GM12878 (cell line): ENCODE measurements at regions not wholly inside any gene's neighbourhood (a gene's known extent, or its start where the extent isn't known, plus 50 kb on each side); places are given as distances from the start of the nearest gene placed in this dataset.

Experiments used
- ATAC-seq: fragments of 200-7000 bp; cut with Tn5 transposase; 3 replicates; pipeline ENCODE4 v1.9.1; 2020; ENCODE audit warnings: mild to moderate bottlenecking, moderate library complexity
- BruUV-seq: library from RNA; stranded (reverse); fragments of 400-500 nt; replicated peaks from 2 replicates; lab custom pipeline; 2021; lab: Mats Ljungman, UMichigan
- CTCF ChIA-PET: fragments of 300-600 bp; sonication (Branson Sonifier 250); formaldehyde crosslinking; extraction: SDS; loops from one replicate; lab custom pipeline; 2021; ENCODE audit warnings: inconsistent platforms; lab: Yijun Ruan, JAX
- POLR2A ChIA-PET: fragments of 350-600 bp; formaldehyde crosslinking; extraction: SDS; loops from one replicate; lab custom pipeline; 2021; ENCODE audit warnings: inconsistent platforms; lab: Charles Lee
- RAD21 ChIA-PET: fragments of 300-600 bp; sonication (Branson Sonifier 250); formaldehyde crosslinking; loops from one replicate; lab custom pipeline; 2023; ENCODE audit warnings: antibody characterized with exemption; ENCODE audit not compliant: unreplicated experiment; lab: Charles Lee
- SMC1A ChIA-PET: fragments of 300-600 bp; sonication (Branson Sonifier 250); formaldehyde crosslinking; loops from one replicate; lab custom pipeline; 2023; ENCODE audit not compliant: unreplicated experiment, uncharacterized antibody; lab: Charles Lee
- DNase-seq: peaks from one replicate; pipeline ENCODE4 v3.0.0-alpha.2; 2011; ENCODE audit warnings: low read depth, low spot score
- FAIRE-seq: peaks from 3 replicates; lab custom pipeline; 2011; peaks lifted over from hg19 to GRCh38; lab: Jason Lieb, UNC
- H2AFZ ChIP-seq: 2 replicates; pipeline ENCODE4 v1.6.0; 2011; ENCODE audit warnings: low read depth, low read length, control low read depth; ENCODE audit not compliant: control insufficient read depth
- H3K27ac ChIP-seq: 2 replicates; pipeline ENCODE4 v1.5.1; 2011; ENCODE audit warnings: control low read depth; ENCODE audit not compliant: control insufficient read depth, insufficient read depth
- H3K27me3 ChIP-seq, 2 experiments: replicated peaks in 1 of 2; 2 replicates each; pipeline versions ENCODE4 v1.6.0 to v1.6.1; 2011; ENCODE audit warnings: low read length in 1 of 2; ENCODE audit not compliant: control insufficient read depth in 2 of 2, insufficient read depth in 2 of 2
- H3K36me3 ChIP-seq, 2 experiments: 2 replicates each; pipeline ENCODE4 v1.5.1; 2011; ENCODE audit warnings: low read length in 1 of 2; ENCODE audit not compliant: control insufficient read depth in 2 of 2, insufficient read depth in 2 of 2
- H3K4me1 ChIP-seq: 2 replicates; pipeline ENCODE4 v1.6.1; 2011; ENCODE audit warnings: mild to moderate bottlenecking, low read length, moderate library complexity, mixed read lengths; ENCODE audit not compliant: control insufficient read depth, insufficient read depth
- H3K4me2 ChIP-seq: 2 replicates; pipeline ENCODE4 v1.6.0; 2011; ENCODE audit warnings: control low read depth; ENCODE audit not compliant: control insufficient read depth, insufficient read depth
- H3K4me3 ChIP-seq: fragments of 200-600 bp; sonication (generic); 2 replicates; pipeline ENCODE4 v1.5.1; 2016
- H3K79me2 ChIP-seq: 2 replicates; pipeline ENCODE4 v1.6.0; 2011; ENCODE audit warnings: low read length; ENCODE audit not compliant: control insufficient read depth, insufficient read depth
- H3K9ac ChIP-seq: 2 replicates; pipeline ENCODE4 v1.8.0; 2011; ENCODE audit warnings: low read length, control low read depth, mixed read lengths; ENCODE audit not compliant: control insufficient read depth, insufficient read depth
- H3K9me3 ChIP-seq: replicated peaks from 3 replicates; pipeline ENCODE4 v1.5.1; 2011; ENCODE audit warnings: mild to moderate bottlenecking, low read length; ENCODE audit not compliant: control insufficient read depth, insufficient read depth
- H4K20me1 ChIP-seq: 2 replicates; pipeline ENCODE4 v1.6.0; 2011; ENCODE audit not compliant: control insufficient read depth, insufficient read depth
- CREB1 ChIP-seq: IDR thresholded peaks from 2 replicates; pipeline ENCODE4 v1.6.1; 2012; ENCODE audit warnings: low read depth, mild to moderate bottlenecking, inconsistent platforms
- MTA3 ChIP-seq: IDR thresholded peaks from 2 replicates; pipeline ENCODE4 v1.6.1; 2012; ENCODE audit warnings: low read length, inconsistent platforms, borderline replicate concordance
- PKNOX1 ChIP-seq: fragments of 450-650 bp; IDR thresholded peaks from 2 replicates; pipeline ENCODE4 v1.6.1; 2016; ENCODE audit warnings: mild to moderate bottlenecking
- RAD21 ChIP-seq: IDR thresholded peaks from 2 replicates; pipeline ENCODE4 v1.6.1; 2011; ENCODE audit warnings: mild to moderate bottlenecking, low read depth, low read length, moderate library complexity; ENCODE audit not compliant: insufficient read depth
- RELA ChIP-seq: fragments of 450-650 bp; IDR thresholded peaks from 2 replicates; pipeline ENCODE4 v1.8.0; 2014; ENCODE audit warnings: borderline replicate concordance; ENCODE audit not compliant: partially characterized antibody
- REST ChIP-seq: IDR thresholded peaks from 2 replicates; pipeline ENCODE4 v1.6.1; 2012; ENCODE audit warnings: mild to moderate bottlenecking, low read depth, low read length
- SRF ChIP-seq, 2 experiments: IDR thresholded peaks; 2 replicates each; pipeline ENCODE4 v1.6.1; 2011; ENCODE audit warnings: low read depth in 2 of 2, low read length in 2 of 2, mild to moderate bottlenecking in 1 of 2, moderate library complexity in 1 of 2
- TCF7 ChIP-seq: IDR thresholded peaks from 2 replicates; pipeline ENCODE4 v1.6.1; 2014; ENCODE audit warnings: antibody characterized with exemption, borderline replicate concordance
- ZBED1 ChIP-seq: IDR thresholded peaks from 2 replicates; pipeline ENCODE4 v1.6.1; 2016; ENCODE audit warnings: borderline replicate concordance
- ZNF24 ChIP-seq: fragments of 450-650 bp; IDR thresholded peaks from 2 replicates; pipeline ENCODE4 v1.6.1; 2017; ENCODE audit warnings: antibody characterized with exemption, mild to moderate bottlenecking
- WGBS: methylation state at CpG from one replicate; pipeline ENCODE4 v1.1.6; 2016; ENCODE audit warnings: low lambda C conversion rate; ENCODE audit not compliant: insufficient replicate concordance, insufficient coverage; ENCODE audit errors: missing lambda C conversion rate; 5-methylcytosine and 5-hydroxymethylcytosine counted together
- in situ Hi-C: fragments of 300-500 bp; cut with MboI; formaldehyde crosslinking; loops from 9 replicates; pipeline ENCODE4 v1.14.3; 2018; ENCODE audit warnings: mixed read lengths
- intact Hi-C: fragments of 100-400 bp; cut with micrococcal nuclease; formaldehyde crosslinking; loops from one replicate; pipeline ENCODE4 v1.14.2; 2022; ENCODE audit not compliant: unreplicated experiment
- TF ChIP-seq, protein P1 (sequence below): fragments of 450-650 bp; conservative IDR thresholded peaks from 2 replicates; pipeline ENCODE4 v1.6.1; 2017; ENCODE audit warnings: mild to moderate bottlenecking, moderate library complexity
- TF ChIP-seq, protein P2 (sequence below): fragments of 450-650 bp; IDR thresholded peaks from 2 replicates; pipeline ENCODE4 v1.6.1; 2017; ENCODE audit warnings: mild to moderate bottlenecking, moderate library complexity

DNA sequence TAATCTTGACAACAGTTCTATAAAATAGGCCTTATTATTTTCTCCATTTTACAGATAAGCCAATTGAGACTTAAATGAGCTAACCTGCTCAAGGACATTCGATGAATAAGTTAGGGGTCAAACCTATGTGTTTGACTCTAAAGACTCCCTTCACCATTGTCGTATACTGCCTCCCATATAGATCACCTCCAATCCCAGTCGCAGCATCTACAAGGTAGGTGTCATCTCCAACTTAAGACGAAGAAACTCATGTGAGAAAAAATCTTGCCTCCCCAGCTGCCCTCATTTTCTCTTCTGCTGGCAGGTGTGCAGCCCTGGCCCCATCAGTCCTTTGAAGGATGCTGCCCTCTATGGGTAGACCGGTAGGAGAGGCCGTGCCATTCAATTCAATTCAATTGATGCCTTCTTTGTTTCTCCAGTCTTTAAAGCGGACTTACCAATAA lies 75.2 kb upstream of the SMARCA2 start:
- DNase-seq (peak; percentile 82), ATAC-seq (peak; percentile 87), FAIRE-seq (peak; percentile 90)
- in situ Hi-C loops (loop anchor here (5.0 kb wide), 1 partner anchor 63 kb away; no protein-coding TSS in a partner anchor), intact Hi-C loops (loop anchor here (1.0 to 5.0 kb wide), 8 partner anchors 73 to 478 kb away; no protein-coding TSS in a partner anchor)
- Histone ChIP-seq H3K79me2 (no peaks in the 10 kb centered on the region), H3K36me3 (no peaks in the 10 kb centered on the region), H3K27ac (peak overlapping the region; percentile 97), H3K4me1 (peaks cover 25% of the 10 kb centered on the region), H3K27me3 (no peaks in the 10 kb centered on the region), H3K4me2 (peak overlapping the region; percentile 98), H3K9ac (peak overlapping the region; percentile 79), H4K20me1 (no peaks in the 10 kb centered on the region), H3K9me3 (peaks cover 3% of the 10 kb centered on the region; the same call in 2 of the 3 replicates), H2AFZ (peak overlapping the region; percentile 67), H3K4me3 (peak overlapping the region; percentile 39)
- SMC1A ChIA-PET, result interaction anchor here (0.6 to 6.9 kb wide), 49 partner anchors 10 to 929 kb away, joined by 3 to 90 read pairs (median 5); partner anchors contain the start of gene SMARCA2
- no TSS peak for BruUV-seq
- WGBS, result 14% methylated on average over 7 of the region's 7 CpGs
- CTCF ChIA-PET, result interaction anchor here (0.5 to 5.8 kb wide), 51 partner anchors 10 to 931 kb away, joined by 3 to 94 read pairs (median 4); partner anchors contain the start of gene SMARCA2
- POLR2A ChIA-PET, result interaction anchor here (0.8 to 1.9 kb wide), 9 partner anchors 10 to 102 kb away, joined by 4 to 11 read pairs (median 6); no protein-coding TSS in a partner anchor
- RAD21 ChIA-PET, result interaction anchor here (0.7 to 4.8 kb wide), 50 partner anchors 10 to 673 kb away, joined by 3 to 62 read pairs (median 5); partner anchors contain the start of gene SMARCA2
- TF ChIP-seq SRF (IDR thresholded peaks at IDR 0.05; ENCODE audit: low read depth in 2 of 2, low read length in 2 of 2) (no peak), REST (no peak), PKNOX1 (peak; percentile 56; the same call in 1 of the 2 replicates), ZNF24 (0 out of 2 replicates have a peak, but pooled peaks have one; percentile 22), RELA (peak; percentile 67), CREB1 (peak; percentile 44), TCF7 (peak; percentile 61; the same call in 1 of the 2 replicates), ZBED1 (peak; percentile 40; the same call in 1 of the 2 replicates), RAD21 (peak; percentile 95), MTA3 (peak; percentile 36; the same call in 1 of the 2 replicates)
- TF ChIP-seq, protein P1, sequence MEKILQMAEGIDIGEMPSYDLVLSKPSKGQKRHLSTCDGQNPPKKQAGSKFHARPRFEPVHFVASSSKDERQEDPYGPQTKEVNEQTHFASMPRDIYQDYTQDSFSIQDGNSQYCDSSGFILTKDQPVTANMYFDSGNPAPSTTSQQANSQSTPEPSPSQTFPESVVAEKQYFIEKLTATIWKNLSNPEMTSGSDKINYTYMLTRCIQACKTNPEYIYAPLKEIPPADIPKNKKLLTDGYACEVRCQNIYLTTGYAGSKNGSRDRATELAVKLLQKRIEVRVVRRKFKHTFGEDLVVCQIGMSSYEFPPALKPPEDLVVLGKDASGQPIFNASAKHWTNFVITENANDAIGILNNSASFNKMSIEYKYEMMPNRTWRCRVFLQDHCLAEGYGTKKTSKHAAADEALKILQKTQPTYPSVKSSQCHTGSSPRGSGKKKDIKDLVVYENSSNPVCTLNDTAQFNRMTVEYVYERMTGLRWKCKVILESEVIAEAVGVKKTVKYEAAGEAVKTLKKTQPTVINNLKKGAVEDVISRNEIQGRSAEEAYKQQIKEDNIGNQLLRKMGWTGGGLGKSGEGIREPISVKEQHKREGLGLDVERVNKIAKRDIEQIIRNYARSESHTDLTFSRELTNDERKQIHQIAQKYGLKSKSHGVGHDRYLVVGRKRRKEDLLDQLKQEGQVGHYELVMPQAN, result no peak
- TF ChIP-seq, protein P2, sequence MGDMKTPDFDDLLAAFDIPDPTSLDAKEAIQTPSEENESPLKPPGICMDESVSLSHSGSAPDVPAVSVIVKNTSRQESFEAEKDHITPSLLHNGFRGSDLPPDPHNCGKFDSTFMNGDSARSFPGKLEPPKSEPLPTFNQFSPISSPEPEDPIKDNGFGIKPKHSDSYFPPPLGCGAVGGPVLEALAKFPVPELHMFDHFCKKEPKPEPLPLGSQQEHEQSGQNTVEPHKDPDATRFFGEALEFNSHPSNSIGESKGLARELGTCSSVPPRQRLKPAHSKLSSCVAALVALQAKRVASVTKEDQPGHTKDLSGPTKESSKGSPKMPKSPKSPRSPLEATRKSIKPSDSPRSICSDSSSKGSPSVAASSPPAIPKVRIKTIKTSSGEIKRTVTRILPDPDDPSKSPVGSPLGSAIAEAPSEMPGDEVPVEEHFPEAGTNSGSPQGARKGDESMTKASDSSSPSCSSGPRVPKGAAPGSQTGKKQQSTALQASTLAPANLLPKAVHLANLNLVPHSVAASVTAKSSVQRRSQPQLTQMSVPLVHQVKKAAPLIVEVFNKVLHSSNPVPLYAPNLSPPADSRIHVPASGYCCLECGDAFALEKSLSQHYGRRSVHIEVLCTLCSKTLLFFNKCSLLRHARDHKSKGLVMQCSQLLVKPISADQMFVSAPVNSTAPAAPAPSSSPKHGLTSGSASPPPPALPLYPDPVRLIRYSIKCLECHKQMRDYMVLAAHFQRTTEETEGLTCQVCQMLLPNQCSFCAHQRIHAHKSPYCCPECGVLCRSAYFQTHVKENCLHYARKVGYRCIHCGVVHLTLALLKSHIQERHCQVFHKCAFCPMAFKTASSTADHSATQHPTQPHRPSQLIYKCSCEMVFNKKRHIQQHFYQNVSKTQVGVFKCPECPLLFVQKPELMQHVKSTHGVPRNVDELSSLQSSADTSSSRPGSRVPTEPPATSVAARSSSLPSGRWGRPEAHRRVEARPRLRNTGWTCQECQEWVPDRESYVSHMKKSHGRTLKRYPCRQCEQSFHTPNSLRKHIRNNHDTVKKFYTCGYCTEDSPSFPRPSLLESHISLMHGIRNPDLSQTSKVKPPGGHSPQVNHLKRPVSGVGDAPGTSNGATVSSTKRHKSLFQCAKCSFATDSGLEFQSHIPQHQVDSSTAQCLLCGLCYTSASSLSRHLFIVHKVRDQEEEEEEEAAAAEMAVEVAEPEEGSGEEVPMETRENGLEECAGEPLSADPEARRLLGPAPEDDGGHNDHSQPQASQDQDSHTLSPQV, result 0 out of 2 replicates have a peak, but pooled peaks have one; percentile 58
